Activated gamma-delta T cell (primary cell): ENCODE measurements at regions not wholly inside any gene's neighbourhood (a gene's known extent, or its start where the extent isn't known, plus 50 kb on each side); places are given as distances from the start of the nearest gene placed in this dataset.
"Not testable (repeated sequence)": the region's sequence is repeated elsewhere in the genome, so short reads cannot be mapped to it uniquely, and the experiment has no call there.

Experiments
- DNase-seq: peaks from one replicate; lab custom pipeline; 2025; lab: John Stamatoyannopoulos, UW

DNA sequence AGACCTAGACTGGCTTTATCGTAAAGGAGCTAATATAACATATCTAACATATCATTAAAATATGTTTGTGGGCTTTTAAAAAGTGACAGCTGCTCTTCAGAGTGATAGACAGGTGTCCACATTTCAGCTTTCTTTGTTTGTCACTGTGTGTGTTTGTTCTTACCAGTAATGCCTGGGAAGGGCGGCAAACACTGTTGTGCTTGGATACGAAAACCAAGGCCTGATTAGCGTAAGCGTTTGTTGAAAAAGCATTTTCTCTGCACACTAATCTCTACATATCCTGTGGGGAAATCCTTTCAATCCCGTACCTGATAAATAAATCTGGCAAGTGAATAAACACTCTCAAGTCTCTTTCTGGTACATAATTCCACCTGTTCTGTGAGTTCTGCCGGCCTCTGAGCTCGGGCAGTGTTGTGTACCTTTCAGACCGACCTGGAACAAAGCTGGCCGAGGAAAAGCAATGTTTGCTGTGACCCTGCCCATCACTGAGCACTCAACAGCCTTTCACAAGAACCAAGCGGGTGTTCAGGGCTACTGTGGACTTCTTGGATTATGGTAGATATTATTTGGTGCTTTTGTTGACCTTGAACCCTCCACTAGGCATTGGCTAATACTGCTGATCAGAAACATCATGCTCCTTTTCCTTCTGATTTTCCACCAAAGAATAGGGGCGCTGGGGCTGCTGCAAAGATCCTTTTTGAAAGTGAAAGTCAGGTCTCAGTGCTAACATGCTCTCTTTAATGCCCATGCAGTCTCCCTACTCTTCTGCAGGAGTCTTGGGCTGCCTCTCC, 100.4 kb downstream of the CD83 start:
- DNase-seq, result no peak

DNA sequence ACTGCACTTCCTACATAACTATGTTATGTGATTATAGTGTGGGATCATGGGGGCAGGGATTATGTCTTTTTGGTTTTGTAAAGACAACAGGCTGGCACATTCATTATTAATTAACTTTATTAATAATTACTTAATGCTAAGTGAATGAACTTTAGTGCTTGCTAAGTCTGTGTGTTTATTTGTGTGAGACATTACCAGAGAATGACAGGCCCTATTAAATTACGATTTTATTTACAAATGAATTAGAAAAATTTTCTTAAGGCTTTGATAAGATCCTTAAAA, 100.9 kb downstream of the CD83 start:
- no peak for DNase-seq

DNA sequence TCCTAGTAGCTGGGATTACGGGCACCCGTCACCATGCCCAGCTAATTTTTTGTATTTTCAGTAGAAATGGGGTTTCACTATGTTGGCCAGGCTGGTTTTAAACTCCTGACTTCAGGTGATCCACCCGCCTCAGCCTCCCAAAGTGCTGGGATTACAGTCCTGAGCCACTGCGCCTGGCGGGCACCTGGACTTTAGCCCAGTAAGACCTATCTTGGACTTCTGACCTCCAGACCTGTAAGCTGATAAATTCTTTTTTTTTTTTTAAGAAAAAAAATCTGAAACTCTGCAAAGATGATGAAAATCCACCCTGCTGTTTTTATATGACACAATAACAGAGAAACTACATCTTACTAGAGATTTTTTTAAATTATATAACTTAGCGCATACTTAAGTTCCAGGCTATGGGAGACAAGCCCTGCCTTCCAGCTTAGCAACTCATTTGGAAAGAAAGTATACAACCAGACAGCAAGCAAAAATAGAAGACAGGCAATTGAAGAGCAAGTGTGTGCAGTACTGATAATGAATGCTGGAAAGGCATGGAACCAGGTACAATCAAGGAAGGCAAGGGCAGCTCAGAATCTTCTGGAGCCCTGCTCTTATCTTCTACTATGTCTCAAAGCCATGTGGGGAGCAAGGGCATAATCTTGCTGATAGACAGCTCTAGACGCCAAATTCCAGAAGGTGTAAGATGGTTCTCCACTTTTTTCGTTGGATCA, 104.2 kb downstream of the CD83 start:
- DNase-seq, result no peak

DNA sequence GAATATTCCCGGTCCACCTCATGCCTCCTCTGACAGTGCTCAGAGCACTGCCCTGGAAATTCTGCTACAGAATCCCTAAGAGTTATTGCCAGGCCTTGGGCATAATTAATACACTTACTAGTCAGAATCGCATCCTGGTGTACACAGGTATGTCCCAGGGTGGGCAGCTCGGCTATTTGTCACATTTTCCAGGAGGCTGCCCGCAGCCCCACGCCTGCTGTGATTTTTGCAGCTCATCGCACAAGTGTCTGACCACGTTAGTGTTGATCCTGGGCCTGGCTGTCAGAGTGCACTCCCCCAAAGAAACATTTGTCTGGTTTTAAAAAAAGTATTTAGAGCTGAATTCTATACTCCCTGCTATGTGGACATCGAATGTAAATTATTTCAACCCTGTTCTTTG, 105.4 kb downstream of the CD83 start:
- DNase-seq, result no peak

DNA sequence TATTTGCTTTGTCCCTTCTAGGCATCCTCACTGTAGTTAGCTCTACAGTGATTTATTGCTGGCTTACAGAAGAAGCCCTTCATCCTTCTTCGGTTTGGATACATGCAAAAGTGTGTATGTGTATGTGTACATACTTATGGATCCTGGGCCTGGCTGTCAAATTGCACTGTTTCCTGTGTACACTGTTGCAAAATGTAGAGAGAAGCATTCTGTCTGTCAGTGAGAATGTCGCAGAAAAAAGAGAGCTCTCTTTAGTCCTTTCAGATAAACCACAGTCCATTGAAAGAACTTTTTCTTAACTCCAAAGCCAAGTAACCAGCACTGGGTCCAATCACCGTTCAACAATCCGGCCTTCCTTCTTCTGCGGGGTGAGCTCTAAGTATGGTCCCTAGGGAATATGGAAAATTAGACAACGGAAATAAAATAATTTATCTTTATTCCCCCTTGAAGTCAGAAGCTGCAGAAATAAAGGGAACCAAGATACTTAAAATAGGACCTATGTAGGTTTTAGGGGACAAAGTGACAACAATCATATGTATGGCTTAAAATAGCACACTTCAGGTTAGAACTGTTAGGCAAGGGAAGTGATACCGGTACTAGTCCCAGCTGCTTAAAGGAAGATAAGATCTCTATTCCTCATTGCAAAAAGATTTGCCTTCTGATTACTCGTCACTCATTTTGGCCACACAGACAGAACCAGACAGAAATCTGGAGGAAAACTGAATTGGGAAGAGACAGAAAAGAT, 107.0 kb downstream of the CD83 start:
- no peak for DNase-seq

DNA sequence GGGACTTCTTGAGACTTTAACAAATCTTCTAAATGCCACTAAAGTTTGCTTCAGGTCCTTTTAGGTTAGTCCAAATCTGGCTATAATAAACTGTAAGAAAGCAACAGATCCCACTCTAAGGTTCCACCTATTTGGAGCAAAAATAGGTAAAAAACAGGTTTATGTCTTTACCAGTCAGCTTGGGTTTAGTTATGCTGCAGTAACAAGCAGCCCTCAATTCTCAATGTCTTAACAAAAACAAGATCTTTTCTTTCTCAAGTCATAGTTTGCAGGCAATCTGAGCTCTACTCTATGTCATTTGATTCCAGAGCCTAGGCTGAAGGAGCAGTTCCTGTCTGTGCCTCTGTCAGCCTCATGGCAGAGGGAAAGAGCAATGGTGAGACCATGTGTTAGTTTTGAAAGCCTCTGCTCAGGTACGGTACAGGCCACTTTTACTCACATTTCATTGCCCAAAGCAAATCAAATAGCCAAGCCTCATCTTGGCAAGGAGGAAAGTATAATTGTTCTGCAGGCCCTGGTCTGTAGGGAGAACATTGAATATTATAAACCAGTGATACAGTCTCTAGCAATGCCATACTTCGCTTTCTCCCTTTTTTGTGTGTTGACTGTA, 108.6 kb downstream of the CD83 start:
- DNase-seq, result no peak

DNA sequence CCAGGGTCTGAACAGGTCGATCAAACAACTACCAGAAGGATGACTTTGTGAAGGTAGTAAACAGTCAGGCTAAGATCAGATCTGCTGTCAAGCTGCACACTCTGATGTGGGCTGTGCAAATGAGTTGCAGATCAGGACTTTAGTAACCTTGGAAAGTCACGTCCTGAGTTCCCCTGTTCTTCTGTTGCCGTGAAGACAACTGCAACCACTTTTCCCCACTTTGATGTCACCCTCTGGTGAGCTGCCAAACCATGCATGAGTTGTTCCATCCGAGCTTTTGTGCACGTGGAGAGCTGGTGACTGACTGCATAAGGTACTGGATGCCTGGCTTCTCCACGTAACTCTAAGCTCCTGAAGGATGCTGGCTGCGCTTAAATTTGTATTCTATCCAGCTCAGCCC, 111.0 kb downstream of the CD83 start:
- no peak for DNase-seq

DNA sequence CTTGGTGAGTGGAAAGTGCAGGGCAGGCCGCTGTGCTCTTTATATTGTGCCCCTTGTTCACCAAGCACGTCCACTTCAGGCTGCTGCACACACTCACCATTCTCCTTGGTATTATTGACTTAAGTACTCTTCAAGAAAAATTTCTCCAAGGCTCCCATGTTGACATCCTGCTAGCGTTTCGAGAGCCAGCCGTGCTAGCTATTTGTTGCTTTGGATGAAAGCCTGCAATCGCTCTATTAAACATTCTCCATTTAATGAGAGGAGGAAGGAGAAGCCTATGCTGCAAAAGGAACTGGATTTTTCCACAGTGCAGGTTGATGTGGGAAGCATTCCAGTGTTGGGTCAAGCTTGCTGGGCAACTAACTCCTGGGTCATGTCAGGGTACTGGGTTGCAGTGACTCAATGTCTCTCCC, 113.5 kb downstream of the CD83 start:
- DNase-seq, result no peak

DNA sequence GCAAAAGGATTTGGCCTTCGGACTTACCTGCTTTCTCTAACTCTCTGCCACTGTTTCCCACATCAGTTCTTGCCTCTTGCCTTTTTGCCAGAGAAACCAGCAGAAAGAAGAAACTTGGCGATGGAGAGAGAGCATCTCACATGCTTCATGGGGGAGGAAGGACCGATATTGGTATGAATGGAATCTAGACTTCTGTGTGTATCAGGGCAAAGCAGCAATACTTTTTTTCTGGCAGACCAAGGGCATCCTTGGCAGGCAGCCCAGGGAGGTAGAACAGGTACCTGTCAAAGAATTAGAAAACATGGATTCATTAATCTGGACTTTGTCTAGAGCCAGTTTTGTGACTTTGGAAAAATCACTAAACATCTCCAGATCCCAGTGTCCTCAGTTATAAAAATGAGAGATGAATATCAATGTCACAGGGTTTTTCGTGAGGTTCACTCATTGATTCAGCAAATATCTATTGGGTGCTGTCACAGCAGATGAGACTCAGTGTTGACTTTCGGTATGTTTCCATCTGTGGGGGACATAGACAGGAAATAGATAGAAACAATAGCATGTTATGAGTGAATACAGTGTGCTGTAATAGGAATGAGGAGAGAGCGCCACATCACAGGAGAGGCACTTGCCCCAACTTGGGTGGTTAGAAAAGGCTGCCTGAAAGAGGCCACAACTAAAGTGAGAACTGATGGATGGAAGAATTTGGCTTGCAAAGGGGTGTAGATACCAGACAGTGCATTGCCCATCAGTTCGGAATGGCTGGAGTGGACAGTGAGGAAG, 114.1 kb downstream of the CD83 start:
- no peak for DNase-seq

DNA sequence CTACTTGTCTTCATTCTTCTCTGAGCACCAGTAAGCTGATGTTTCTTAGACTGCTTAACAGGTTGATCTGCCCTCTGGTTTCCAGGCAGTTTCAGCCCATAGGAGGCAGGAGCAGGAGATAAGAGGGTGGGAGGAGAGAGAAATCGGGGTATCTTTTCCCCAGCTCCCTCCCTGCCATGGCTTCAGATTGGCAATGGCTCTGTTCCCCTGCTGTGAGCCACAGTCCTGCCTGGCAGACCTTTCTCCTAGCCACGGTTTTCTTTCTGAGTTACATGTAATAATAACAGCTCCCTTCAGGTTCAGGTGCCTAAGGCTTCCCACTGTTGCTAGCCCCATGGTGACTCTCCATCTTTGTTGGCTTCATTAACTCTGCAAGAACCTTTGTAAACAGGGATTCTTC, 115.3 kb downstream of the CD83 start:
- DNase-seq, result no peak

DNA sequence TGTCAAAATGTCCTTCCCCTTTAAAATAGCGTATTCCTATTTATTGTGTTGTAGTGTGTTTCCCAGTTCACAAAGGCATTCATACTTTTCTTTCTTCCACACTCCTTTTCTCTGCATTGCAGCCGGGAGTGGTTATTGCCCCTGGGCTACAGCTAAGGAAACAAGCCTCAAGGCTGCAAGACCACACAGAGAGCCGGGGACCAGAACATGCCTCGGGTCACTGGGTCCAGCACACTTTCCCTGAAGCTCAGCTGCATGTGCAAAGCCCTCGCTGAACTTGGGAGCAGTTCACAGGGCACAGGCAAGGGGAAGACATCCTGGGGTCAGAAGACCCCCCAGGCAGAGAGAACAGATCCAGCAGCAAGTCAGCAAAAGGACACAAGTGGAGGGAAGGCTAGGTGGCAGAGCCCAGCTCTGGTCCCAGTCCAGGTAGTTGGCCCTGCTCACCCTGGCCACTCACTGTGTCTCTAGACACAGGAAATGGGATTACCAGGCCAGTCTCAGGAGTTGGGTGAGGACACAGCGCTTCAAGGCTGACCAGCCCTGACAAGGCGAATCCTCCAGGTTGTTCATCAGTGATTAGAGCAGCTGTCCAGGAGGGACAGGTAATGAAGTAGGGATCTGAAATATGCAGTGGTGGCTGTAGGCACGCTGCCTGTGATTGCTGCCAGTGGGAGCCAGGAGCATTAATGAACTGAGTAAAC, 118.2 kb downstream of the CD83 start:
- no peak for DNase-seq

DNA sequence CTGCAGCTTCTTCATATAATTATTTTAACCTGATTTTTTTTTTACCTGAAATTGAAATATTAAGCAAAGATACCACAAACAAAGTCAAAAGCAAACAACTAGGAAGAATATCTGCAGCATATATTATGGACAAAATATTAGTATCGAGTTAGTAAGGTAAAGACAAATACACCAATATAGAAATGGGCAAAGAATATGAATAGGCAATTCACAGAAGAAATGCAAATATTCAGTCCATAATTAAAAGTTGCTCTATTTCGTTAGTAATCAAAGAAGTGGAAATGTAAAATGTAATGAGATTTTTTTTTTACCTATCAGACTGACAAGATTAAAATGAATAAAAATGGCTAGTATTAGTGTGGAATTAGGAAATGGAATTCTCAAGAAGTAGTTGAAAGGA, 121.5 kb downstream of the CD83 start:
- no peak for DNase-seq

DNA sequence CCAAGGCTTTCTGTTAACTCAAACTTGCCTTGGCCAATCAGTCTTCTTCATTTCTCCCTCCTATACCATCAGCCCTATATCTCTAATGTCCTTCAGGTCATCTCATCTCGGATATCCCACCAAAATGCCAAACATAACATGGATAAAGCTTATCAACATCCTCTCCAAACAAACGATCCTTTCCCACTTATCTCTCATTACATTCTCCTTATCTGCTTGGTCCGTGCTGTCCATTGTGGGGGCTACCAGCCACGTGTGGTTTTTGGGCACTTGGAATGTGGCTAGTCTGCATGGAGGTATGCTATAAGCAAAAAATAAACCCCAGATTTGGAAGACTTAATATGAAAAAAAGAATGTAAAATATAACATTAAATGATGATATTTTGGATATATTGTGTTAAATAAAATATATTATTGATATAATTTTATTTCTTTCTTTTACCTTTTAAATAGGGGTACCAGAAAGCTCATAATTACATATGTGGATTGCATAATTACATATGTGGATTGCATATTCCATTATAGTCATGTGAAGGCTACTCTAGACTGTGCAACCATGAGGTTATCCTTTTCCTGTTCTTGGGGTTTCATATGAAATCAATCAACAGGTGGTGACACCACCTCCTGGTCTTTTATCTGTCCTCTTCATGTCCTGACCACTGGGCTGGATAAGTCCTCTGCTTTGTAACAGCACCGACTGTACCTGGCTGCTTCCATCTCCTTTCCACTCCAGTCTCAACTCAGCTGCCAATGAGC, 123.0 kb downstream of the CD83 start:
- DNase-seq, result no peak

DNA sequence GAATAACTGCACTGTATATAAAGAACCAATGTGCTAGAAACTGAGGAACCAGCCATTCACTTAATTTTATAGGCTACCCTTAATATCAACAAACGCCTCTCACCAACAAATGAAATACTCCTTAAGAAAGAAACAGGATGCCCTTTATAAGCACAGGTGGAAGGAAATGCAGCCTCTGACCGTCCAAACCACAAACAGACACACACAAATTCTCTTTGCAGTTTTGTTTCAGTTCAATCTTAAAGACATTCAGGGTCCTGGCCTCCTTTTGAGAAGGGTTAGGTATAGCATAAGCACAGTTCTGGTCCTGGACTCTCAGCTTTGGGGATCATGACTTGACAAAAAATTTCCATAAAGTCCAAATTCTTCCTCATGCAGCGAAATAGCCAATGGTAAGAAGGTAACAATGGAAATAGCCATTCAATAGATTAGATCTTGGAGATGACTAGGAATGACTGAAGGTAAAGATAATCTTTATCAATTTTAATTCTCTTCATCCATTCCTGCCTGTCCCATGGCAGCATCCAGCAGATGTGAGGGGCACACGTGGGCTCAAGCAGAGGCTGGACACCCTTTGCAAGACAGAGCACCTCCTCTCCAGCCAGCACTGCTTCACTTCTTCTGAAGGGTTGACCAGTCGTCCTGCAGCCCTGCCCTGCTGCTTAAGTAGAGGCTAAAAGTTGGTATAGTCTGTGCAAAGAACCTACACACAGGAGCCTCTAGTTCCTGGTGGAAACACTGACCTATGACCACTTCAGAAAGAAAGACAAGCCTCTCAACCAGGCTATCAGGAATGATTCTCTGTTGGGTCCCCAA, 123.9 kb downstream of the CD83 start:
- DNase-seq, result no peak

DNA sequence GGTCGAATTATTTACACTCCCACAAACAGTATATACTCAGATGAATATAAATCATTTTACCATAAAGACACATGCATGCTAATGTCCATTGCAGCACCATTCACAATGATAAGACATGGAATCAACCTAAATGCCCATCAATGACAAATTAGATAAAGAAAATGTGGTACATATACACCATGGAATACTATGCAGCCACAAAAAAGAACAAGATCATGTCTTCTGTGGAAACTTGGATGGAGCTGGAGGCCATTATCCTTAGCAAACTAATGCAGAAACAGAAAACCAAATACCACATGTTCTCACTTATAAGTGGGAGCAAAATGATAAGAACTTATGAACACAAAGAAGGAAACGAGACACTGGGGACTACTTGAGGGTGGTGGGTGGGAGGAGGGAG, 125.3 kb downstream of the CD83 start:
- DNase-seq, result not testable (repeated sequence)

DNA sequence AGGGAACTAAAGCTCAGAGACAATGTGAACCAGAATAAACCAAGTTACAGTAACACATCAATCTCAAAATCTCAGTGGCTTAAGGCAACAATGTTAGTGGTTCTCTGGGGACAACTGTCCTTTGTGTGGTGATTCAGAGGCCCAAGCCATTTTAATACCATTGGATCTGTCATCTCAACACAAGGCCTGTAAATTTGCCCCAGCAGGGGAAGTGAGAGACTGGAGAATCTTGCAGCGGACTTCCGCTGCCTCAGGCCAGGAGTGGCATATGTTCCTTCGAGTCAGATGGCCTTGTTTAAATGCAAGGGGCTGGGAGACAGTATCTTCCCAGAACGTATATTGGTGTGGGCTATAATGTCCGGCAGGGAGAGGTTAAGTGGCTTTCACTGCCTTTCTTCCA, 126.0 kb downstream of the CD83 start:
- DNase-seq, result no peak

DNA sequence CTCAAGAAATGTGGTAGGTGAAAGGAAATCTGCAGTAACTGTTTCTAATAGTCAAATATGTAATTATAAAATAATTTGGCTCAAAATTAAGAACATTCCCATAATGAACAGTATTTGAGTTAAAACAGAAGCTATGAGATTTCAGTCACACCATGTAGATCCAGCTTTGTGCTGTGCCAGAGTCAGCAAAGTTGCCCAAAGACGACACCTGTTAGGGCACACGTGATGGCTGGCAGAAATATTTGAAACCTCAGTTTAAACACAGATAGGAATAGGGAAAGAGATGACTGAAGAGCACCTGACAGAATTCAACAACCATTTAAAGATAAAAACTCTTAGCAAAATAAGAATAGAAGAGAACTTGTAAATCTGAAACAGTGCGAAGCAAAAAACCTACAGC, 129.3 kb downstream of the CD83 start:
- no peak for DNase-seq

DNA sequence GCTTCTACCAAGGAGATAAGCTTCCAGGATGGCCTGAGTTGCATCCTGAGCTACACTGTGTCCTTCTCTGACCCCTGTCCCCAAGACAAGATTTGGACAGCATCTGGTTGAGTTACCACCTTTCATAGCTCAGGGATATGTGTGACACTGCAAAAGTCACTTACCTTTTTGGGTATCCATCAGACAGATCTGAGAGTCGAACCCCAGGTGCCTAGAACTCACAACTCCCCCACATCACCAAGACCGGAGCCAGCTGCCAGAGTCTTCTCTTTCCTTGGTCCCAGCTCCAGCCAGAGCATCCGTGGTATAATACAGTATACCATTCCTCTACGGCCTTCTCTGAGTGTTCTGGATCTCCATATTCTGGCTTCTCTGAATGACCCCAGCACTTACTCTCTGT, 133.0 kb downstream of the CD83 start:
- DNase-seq, result no peak

DNA sequence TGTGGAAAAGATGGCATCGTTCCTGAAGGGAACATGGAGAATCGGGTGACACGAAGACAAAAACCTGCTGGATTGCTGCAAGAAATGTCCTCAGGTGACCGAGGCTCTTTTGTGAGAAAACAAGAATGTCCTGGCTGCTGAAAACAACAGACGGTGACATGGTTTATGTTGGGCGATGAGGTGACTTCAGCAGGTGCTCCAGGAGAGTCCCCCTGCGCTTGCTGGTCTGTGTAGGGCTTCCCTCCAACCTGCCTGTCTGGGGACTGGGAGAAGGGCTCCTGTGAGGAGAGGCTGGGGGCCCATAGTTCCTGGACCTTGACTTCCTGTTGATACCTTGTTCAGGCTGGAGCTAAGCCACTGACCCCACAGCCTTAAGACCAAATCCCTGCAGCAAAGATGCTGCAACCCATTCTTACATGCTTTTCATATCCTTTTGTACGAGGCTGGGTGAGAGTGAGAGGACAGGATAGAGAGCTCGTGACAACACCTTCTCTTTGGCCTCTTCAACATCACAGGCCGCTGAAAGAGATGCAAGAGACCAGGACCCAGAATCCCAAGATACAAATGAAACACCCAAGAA, 134.8 kb downstream of the CD83 start:
- DNase-seq, result no peak
